ENCODE measurements at regions not wholly inside any gene's neighbourhood (a gene's known extent, or its start where the extent isn't known, plus 50 kb on each side); places are given as distances from the start of the nearest gene placed in this dataset.

DNA sequence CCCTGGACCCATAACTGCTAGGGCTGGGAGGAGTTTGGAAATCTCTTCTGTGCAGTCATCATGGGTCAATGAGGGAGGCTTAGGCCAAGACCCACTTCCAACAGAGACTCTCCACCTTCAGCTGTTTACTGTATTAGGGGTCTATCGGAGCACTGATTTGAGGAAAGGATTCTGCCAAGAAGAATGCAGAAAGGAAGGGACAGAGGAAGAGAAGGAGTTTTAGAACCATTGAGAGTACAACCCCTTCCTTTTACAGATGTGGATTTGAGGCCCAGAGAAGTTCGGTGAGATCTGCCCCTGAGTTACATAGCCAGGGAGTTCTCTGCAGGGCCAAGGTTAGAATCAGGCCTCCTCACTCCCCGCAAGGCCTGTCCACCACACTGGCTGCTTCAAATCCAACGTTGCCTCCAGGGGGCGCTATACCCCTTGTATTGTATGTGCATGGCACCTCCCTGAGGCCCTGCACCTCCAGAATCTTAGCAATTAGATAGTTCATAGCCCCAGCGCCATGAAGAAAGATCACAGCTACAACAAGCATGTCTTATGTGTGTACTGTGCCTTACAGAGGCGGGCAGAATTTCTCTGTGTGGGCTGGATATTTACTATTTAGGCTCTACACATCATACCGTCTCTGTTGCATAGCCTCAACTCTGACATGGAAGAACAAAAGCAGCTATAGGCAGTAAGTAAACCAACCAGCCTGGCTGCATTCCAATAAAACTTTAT lies 246.8 kb downstream of the SKIDA1 start:
- ChIA-PET SMC1A (ENCODE audit: uncharacterized antibody, unreplicated experiment) (interaction anchor here (0.6 to 2.1 kb wide), 14 partner anchors 10 to 399 kb away, joined by 3 to 11 read pairs (median 4); no protein-coding TSS in a partner anchor), CTCF (interaction anchor here (0.6 to 2.0 kb wide), 19 partner anchors 14 to 1816 kb away, joined by 3 to 16 read pairs (median 4); no protein-coding TSS in a partner anchor)
- in situ Hi-C loops (cut with MboI) = loop anchor here (10.0 to 25.0 kb wide), 2 partner anchors 209 to 446 kb away; no protein-coding TSS in a partner anchor

More for the DNA sequence above, 246.8 kb downstream of the SKIDA1 start:
- ATAC-seq (peak; percentile 100), FAIRE-seq (no peak), DNase-seq (ENCODE audit: low read depth, low spot score) (peak; percentile 34)
- ChIA-PET POLR2A (interaction anchor here (0.7 kb wide), 1 partner anchor 46 kb away, joined by 6 read pairs; no protein-coding TSS in a partner anchor), RAD21 (ENCODE audit: unreplicated experiment) (interaction anchor here (0.5 to 2.9 kb wide), 9 partner anchors 48 to 673 kb away, joined by 3 to 20 read pairs (median 3); no protein-coding TSS in a partner anchor)
- no peaks in the 10 kb centered on the region for H4K20me1 ChIP-seq (ENCODE audit: control insufficient read depth, insufficient read depth)
- no peaks in the 10 kb centered on the region for H3K79me2 ChIP-seq (ENCODE audit: control insufficient read depth, insufficient read depth, low read length)
- H2AFZ ChIP-seq (ENCODE audit: control insufficient read depth, low read depth, low read length) = no peak overlapping the region
- no peaks in the 10 kb centered on the region for H3K9me3 ChIP-seq (replicated peaks; ENCODE audit: control insufficient read depth, insufficient read depth, low read length)
- H3K4me2 ChIP-seq (ENCODE audit: control insufficient read depth, insufficient read depth) = no peak overlapping the region
- TF ChIP-seq STAT1 (conservative IDR thresholded peaks at IDR 0.05) = no peak
- peak; percentile 81 for TF ChIP-seq SMC3 (IDR thresholded peaks at IDR 0.05; ENCODE audit: borderline replicate concordance, low read length)
- no peak for TF ChIP-seq CHD2 (IDR thresholded peaks at IDR 0.05; ENCODE audit: borderline replicate concordance, low read depth, low read length)
- TF ChIP-seq YY1 (IDR thresholded peaks at IDR 0.05; ENCODE audit: low read depth, low read length) = peak; percentile 58; the same call in 1 of the 2 replicates
- peak; percentile 83 for TF ChIP-seq RAD21 (IDR thresholded peaks at IDR 0.05; ENCODE audit: insufficient read depth, low read depth, low read length)
- TF ChIP-seq CTCF (IDR thresholded peaks at IDR 0.05 in 2 of 3, conservative IDR thresholded peaks at IDR 0.05 in 1 of 3; ENCODE audit: control insufficient read depth in 2 of 3, extremely low read depth in 1 of 3, insufficient read depth in 1 of 3, low read depth in 3 of 3, low read length in 3 of 3) = peak; percentile 72 to 77 (median 73)
- TF ChIP-seq, protein P1, sequence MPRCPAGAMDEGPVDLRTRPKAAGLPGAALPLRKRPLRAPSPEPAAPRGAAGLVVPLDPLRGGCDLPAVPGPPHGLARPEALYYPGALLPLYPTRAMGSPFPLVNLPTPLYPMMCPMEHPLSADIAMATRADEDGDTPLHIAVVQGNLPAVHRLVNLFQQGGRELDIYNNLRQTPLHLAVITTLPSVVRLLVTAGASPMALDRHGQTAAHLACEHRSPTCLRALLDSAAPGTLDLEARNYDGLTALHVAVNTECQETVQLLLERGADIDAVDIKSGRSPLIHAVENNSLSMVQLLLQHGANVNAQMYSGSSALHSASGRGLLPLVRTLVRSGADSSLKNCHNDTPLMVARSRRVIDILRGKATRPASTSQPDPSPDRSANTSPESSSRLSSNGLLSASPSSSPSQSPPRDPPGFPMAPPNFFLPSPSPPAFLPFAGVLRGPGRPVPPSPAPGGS (IDR thresholded peaks at IDR 0.05; ENCODE audit: borderline replicate concordance, insufficient read depth, low read depth, low read length, poor library complexity, severe bottlenecking) = no peak
- TF ChIP-seq, protein P2, sequence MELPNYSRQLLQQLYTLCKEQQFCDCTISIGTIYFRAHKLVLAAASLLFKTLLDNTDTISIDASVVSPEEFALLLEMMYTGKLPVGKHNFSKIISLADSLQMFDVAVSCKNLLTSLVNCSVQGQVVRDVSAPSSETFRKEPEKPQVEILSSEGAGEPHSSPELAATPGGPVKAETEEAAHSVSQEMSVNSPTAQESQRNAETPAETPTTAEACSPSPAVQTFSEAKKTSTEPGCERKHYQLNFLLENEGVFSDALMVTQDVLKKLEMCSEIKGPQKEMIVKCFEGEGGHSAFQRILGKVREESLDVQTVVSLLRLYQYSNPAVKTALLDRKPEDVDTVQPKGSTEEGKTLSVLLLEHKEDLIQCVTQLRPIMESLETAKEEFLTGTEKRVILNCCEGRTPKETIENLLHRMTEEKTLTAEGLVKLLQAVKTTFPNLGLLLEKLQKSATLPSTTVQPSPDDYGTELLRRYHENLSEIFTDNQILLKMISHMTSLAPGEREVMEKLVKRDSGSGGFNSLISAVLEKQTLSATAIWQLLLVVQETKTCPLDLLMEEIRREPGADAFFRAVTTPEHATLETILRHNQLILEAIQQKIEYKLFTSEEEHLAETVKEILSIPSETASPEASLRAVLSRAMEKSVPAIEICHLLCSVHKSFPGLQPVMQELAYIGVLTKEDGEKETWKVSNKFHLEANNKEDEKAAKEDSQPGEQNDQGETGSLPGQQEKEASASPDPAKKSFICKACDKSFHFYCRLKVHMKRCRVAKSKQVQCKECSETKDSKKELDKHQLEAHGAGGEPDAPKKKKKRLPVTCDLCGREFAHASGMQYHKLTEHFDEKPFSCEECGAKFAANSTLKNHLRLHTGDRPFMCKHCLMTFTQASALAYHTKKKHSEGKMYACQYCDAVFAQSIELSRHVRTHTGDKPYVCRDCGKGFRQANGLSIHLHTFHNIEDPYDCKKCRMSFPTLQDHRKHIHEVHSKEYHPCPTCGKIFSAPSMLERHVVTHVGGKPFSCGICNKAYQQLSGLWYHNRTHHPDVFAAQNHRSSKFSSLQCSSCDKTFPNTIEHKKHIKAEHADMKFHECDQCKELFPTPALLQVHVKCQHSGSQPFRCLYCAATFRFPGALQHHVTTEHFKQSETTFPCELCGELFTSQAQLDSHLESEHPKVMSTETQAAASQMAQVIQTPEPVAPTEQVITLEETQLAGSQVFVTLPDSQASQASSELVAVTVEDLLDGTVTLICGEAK (IDR thresholded peaks at IDR 0.05; ENCODE audit: borderline replicate concordance) = peak; percentile 24; the same call in 1 of the 2 replicates
- 24% methylated on average over 8 of the region's 8 CpGs for whole genome bisulfite sequencing (ENCODE audit: insufficient coverage, insufficient replicate concordance, low lambda C conversion rate, missing lambda C conversion rate)
- H3K27ac ChIP-seq (ENCODE audit: control insufficient read depth, insufficient read depth) = no peak overlapping the region
- H3K27me3 ChIP-seq (replicated peaks in 1 of 2; ENCODE audit: control insufficient read depth in 2 of 2, insufficient read depth in 2 of 2, low read length in 1 of 2) = no peaks in the 10 kb centered on the region
- H3K36me3 ChIP-seq (ENCODE audit: control insufficient read depth in 2 of 2, insufficient read depth in 2 of 2, low read length in 1 of 2) = no peaks in the 10 kb centered on the region
- no peak overlapping the region for H3K9ac ChIP-seq (ENCODE audit: control insufficient read depth, insufficient read depth, low read length)
- H3K4me1 ChIP-seq (ENCODE audit: control insufficient read depth, insufficient read depth, low read length) = no peaks in the 10 kb centered on the region
- no TSS peak for BruUV-seq (replicated peaks)
- no peak overlapping the region for H3K4me3 ChIP-seq
- intact Hi-C loops (cut with micrococcal nuclease; ENCODE audit: unreplicated experiment) = loop anchor here (1.0 to 5.0 kb wide), 3 partner anchors 74 to 454 kb away; no protein-coding TSS in a partner anchor
